ENCODE measurements at regions not wholly inside any gene's neighbourhood (a gene's known extent, or its start where the extent isn't known, plus 50 kb on each side); places are given as distances from the start of the nearest gene placed in this dataset.

DNA sequence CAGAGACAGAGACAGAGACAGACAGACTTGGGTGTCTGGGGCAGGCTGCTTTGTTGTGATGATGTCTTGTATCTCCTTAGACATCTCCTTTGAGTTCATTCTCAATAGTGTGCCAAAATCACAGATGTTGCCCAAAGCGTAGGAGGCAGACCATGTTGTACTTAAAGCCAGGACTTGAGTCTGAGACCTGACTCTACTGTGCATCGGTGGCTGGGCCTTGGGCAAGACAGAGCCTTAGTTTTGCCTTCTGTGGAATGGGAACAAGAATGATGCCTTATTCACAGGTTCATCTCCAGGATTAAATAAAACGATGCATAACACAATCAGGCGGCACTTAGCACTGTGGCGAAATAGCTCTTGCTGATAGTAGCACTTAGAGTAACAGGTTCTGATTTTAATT is 230.3 kb downstream of the AACS start:
- H3K9me2 ChIP-seq (ENCODE audit: insufficient read depth, low read length): no peaks in the 10 kb centered on the region
- H3K27ac ChIP-seq (ENCODE audit: low read depth, low read length, poor library complexity, severe bottlenecking): no peak overlapping the region
- intact Hi-C loops (cut with micrococcal nuclease; ENCODE audit: unreplicated experiment): no loop called here
- H3K4me3 ChIP-seq (ENCODE audit: low read depth, low read length, poor library complexity, severe bottlenecking): no peak overlapping the region
- POLR2A ChIA-PET: interaction anchor here (0.7 kb wide), 1 partner anchor 93 kb away, joined by 4 read pairs; no protein-coding TSS in a partner anchor
- no peaks in the 10 kb centered on the region for H3K79me2 ChIP-seq (ENCODE audit: insufficient read depth, low read depth, low read length)
- no peak overlapping the region for H2AFZ ChIP-seq (ENCODE audit: low read length)
- no peaks in the 10 kb centered on the region for H3K4me1 ChIP-seq (ENCODE audit: insufficient read depth, low read length, poor library complexity, severe bottlenecking)
- no peak for DNase-seq (ENCODE audit: low spot score)
- no TSS peak for BruUV-seq (replicated peaks)
- H3K36me3 ChIP-seq (ENCODE audit: insufficient read depth, low read length): no peaks in the 10 kb centered on the region
- no peaks in the 10 kb centered on the region for H3K9me3 ChIP-seq (ENCODE audit: low read length)
- CTCF ChIA-PET (ENCODE audit: unreplicated experiment): no interaction called here
- TF ChIP-seq, protein P1, sequence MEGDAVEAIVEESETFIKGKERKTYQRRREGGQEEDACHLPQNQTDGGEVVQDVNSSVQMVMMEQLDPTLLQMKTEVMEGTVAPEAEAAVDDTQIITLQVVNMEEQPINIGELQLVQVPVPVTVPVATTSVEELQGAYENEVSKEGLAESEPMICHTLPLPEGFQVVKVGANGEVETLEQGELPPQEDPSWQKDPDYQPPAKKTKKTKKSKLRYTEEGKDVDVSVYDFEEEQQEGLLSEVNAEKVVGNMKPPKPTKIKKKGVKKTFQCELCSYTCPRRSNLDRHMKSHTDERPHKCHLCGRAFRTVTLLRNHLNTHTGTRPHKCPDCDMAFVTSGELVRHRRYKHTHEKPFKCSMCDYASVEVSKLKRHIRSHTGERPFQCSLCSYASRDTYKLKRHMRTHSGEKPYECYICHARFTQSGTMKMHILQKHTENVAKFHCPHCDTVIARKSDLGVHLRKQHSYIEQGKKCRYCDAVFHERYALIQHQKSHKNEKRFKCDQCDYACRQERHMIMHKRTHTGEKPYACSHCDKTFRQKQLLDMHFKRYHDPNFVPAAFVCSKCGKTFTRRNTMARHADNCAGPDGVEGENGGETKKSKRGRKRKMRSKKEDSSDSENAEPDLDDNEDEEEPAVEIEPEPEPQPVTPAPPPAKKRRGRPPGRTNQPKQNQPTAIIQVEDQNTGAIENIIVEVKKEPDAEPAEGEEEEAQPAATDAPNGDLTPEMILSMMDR (conservative IDR thresholded peaks at IDR 0.05; ENCODE audit: low read length): no peak
- no peaks in the 10 kb centered on the region for H4K20me1 ChIP-seq (ENCODE audit: insufficient read depth, low read length)
- H3K4me2 ChIP-seq (ENCODE audit: low read length): no peak overlapping the region

DNA sequence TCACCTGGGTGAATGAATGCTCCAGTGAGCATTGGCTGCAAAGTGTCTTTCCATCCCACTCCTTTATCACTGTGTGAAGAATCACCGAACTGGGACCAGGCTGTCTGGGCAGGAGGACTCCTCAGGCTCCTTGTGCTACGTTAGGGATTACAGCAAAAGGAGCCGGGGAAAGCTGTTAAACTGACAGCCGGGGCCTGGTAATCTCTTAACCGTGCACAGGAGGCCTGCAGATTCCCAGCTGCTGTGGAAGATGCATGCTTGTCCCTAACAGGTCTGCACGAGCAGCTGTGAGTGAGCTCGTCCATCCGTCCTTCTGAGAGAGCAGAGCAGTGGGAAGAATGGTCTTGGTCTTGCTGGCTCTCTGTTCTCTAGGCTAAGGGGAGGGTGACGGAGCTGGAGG is 231.5 kb downstream of the AACS start:
- no peaks in the 10 kb centered on the region for H3K9me3 ChIP-seq (ENCODE audit: low read length)
- TF ChIP-seq, protein P1 (conservative IDR thresholded peaks at IDR 0.05; ENCODE audit: low read length): no peak
- TF ChIP-seq EZH2phosphoT487 (IDR thresholded peaks at IDR 0.05; ENCODE audit: borderline replicate concordance, low read depth, low read length): no peak
- no peak for DNase-seq (ENCODE audit: low spot score)
- H4K20me1 ChIP-seq (ENCODE audit: insufficient read depth, low read length): no peaks in the 10 kb centered on the region
- ChIA-PET CTCF (ENCODE audit: unreplicated experiment) (no interaction called here), POLR2A (no interaction called here)
- intact Hi-C loops (cut with micrococcal nuclease; ENCODE audit: unreplicated experiment): no loop called here
- H3K36me3 ChIP-seq (ENCODE audit: insufficient read depth, low read length): no peaks in the 10 kb centered on the region
- H3K4me2 ChIP-seq (ENCODE audit: low read length): no peak overlapping the region
- no peaks in the 10 kb centered on the region for H3K4me1 ChIP-seq (ENCODE audit: insufficient read depth, low read length, poor library complexity, severe bottlenecking)
- H3K79me2 ChIP-seq (ENCODE audit: insufficient read depth, low read depth, low read length): no peaks in the 10 kb centered on the region
- H2AFZ ChIP-seq (ENCODE audit: low read length): no peak overlapping the region
- no peak overlapping the region for H3K4me3 ChIP-seq (ENCODE audit: low read depth, low read length, poor library complexity, severe bottlenecking)
- no peak overlapping the region for H3K27ac ChIP-seq (ENCODE audit: low read depth, low read length, poor library complexity, severe bottlenecking)
- H3K9me2 ChIP-seq (ENCODE audit: insufficient read depth, low read length): no peaks in the 10 kb centered on the region
- no TSS peak for BruUV-seq (replicated peaks)

- Histone ChIP-seq H3K9me3 (ENCODE audit: low read length) (no peaks in the 10 kb centered on the region), H3K4me2 (ENCODE audit: low read length) (no peak overlapping the region), H3K27ac (ENCODE audit: low read depth, low read length, poor library complexity, severe bottlenecking) (no peak overlapping the region), H3K4me3 (ENCODE audit: low read depth, low read length, poor library complexity, severe bottlenecking) (no peak overlapping the region), H3K4me1 (ENCODE audit: insufficient read depth, low read length, poor library complexity, severe bottlenecking) (no peaks in the 10 kb centered on the region), H4K20me1 (ENCODE audit: insufficient read depth, low read length) (no peaks in the 10 kb centered on the region), H2AFZ (ENCODE audit: low read length) (no peak overlapping the region), H3K9me2 (ENCODE audit: insufficient read depth, low read length) (no peaks in the 10 kb centered on the region), H3K79me2 (ENCODE audit: insufficient read depth, low read depth, low read length) (no peaks in the 10 kb centered on the region), H3K36me3 (ENCODE audit: insufficient read depth, low read length) (no peaks in the 10 kb centered on the region)
- no peak for DNase-seq (ENCODE audit: low spot score)
- ChIA-PET POLR2A (interaction anchor here (0.6 kb wide), 1 partner anchor 1209 kb away, joined by 3 read pairs; no protein-coding TSS in a partner anchor), CTCF (ENCODE audit: unreplicated experiment) (no interaction called here)
- BruUV-seq (replicated peaks): no TSS peak
- no peak for TF ChIP-seq EZH2phosphoT487 (IDR thresholded peaks at IDR 0.05; ENCODE audit: borderline replicate concordance, low read depth, low read length)
- TF ChIP-seq, protein P1 (conservative IDR thresholded peaks at IDR 0.05; ENCODE audit: low read length): no peak
- intact Hi-C loops (cut with micrococcal nuclease; ENCODE audit: unreplicated experiment): no loop called here
Observed at GRCh38 chr12:125299840-125300239, 234.6 kb downstream of the AACS start.
